Astrocyte (in vitro differentiated cells and primary cell): ENCODE measurements at regions not wholly inside any gene's neighbourhood (a gene's known extent, or its start where the extent isn't known, plus 50 kb on each side); places are given as distances from the start of the nearest gene placed in this dataset.
"Not testable (repeated sequence)": the region's sequence is repeated elsewhere in the genome, so short reads cannot be mapped to it uniquely, and the experiment has no call there.

ENCODE experiments used
- DNase-seq: peaks from one replicate; pipeline ENCODE4 v3.0.0-alpha.2; 2010; ENCODE audit warnings: low read depth
- FAIRE-seq: peaks from 2 replicates; lab custom pipeline; 2011; peaks lifted over from hg19 to GRCh38; lab: Jason Lieb, UNC
- H2AFZ ChIP-seq: 2 replicates; pipeline ENCODE4 v1.6.0; 2012; ENCODE audit warnings: low read depth, low read length, inconsistent platforms
- H3K27ac ChIP-seq: 2 replicates; pipeline ENCODE4 v1.5.1; 2011; ENCODE audit warnings: low read depth, low read length, inconsistent platforms
- H3K27me3 ChIP-seq: 2 replicates; pipeline ENCODE4 v1.6.0; 2011; ENCODE audit warnings: low read length, inconsistent platforms; ENCODE audit not compliant: insufficient read depth
- H3K36me3 ChIP-seq: 2 replicates; pipeline ENCODE4 v1.5.1; 2011; ENCODE audit warnings: low read length, inconsistent platforms; ENCODE audit not compliant: insufficient read depth
- H3K4me1 ChIP-seq: 2 replicates; pipeline ENCODE4 v1.5.1; 2011; ENCODE audit warnings: low read length, inconsistent platforms; ENCODE audit not compliant: insufficient read depth
- H3K4me2 ChIP-seq: 2 replicates; pipeline ENCODE4 v1.6.0; 2012; ENCODE audit warnings: low read length, inconsistent platforms
- H3K4me3 ChIP-seq: 2 replicates; pipeline ENCODE4 v1.5.1; 2011; ENCODE audit warnings: low read depth, mild to moderate bottlenecking, low read length, inconsistent platforms; ENCODE audit not compliant: insufficient read depth
- H3K79me2 ChIP-seq: 2 replicates; pipeline ENCODE4 v1.6.0; 2012; ENCODE audit warnings: mild to moderate bottlenecking, low read length, inconsistent platforms; ENCODE audit not compliant: insufficient read depth
- H3K9ac ChIP-seq: 2 replicates; pipeline ENCODE4 v1.6.0; 2012; ENCODE audit warnings: mild to moderate bottlenecking, low read length, inconsistent platforms
- H3K9me3 ChIP-seq: 2 replicates; pipeline ENCODE4 v1.5.1; 2012; ENCODE audit warnings: low read depth, mild to moderate bottlenecking, low read length, inconsistent platforms; ENCODE audit not compliant: insufficient read depth
- H4K20me1 ChIP-seq: 2 replicates; pipeline ENCODE4 v1.6.0; 2012; ENCODE audit warnings: low read length, inconsistent platforms; ENCODE audit not compliant: insufficient read depth
- H3K27ac Mint-ChIP-seq: one replicate; pipeline ENCODE4 v1.8.0; 2021; ENCODE audit warnings: mild to moderate bottlenecking, mixed read lengths; ENCODE audit not compliant: unreplicated experiment
- H3K27me3 Mint-ChIP-seq: one replicate; pipeline ENCODE4 v1.8.0; 2021; ENCODE audit warnings: low read depth, mixed read lengths; ENCODE audit not compliant: unreplicated experiment
- H3K36me3 Mint-ChIP-seq: one replicate; pipeline ENCODE4 v1.8.0; 2021; ENCODE audit warnings: low read depth, mixed read lengths; ENCODE audit not compliant: unreplicated experiment
- H3K4me1 Mint-ChIP-seq: one replicate; pipeline ENCODE4 v1.8.0; 2021; ENCODE audit warnings: low read depth, mixed read lengths; ENCODE audit not compliant: unreplicated experiment
- H3K4me3 Mint-ChIP-seq: one replicate; pipeline ENCODE4 v1.8.0; 2021; ENCODE audit warnings: mild to moderate bottlenecking, moderate library complexity, mixed read lengths; ENCODE audit not compliant: unreplicated experiment
- H3K9me3 Mint-ChIP-seq: one replicate; pipeline ENCODE4 v1.8.0; 2021; ENCODE audit warnings: mild to moderate bottlenecking, mixed read lengths; ENCODE audit not compliant: unreplicated experiment
- EZH2 ChIP-seq: IDR thresholded peaks from 2 replicates; pipeline ENCODE4 v1.6.1; 2012; ENCODE audit warnings: mild to moderate bottlenecking, low read length, inconsistent platforms; ENCODE audit not compliant: insufficient read depth
- TF ChIP-seq, protein P1 (sequence below): IDR thresholded peaks from 2 replicates; pipeline ENCODE4 v1.5.1; 2011; ENCODE audit warnings: low read depth, mild to moderate bottlenecking, inconsistent platforms, low read length, moderate library complexity; ENCODE audit not compliant: insufficient read depth

DNA sequence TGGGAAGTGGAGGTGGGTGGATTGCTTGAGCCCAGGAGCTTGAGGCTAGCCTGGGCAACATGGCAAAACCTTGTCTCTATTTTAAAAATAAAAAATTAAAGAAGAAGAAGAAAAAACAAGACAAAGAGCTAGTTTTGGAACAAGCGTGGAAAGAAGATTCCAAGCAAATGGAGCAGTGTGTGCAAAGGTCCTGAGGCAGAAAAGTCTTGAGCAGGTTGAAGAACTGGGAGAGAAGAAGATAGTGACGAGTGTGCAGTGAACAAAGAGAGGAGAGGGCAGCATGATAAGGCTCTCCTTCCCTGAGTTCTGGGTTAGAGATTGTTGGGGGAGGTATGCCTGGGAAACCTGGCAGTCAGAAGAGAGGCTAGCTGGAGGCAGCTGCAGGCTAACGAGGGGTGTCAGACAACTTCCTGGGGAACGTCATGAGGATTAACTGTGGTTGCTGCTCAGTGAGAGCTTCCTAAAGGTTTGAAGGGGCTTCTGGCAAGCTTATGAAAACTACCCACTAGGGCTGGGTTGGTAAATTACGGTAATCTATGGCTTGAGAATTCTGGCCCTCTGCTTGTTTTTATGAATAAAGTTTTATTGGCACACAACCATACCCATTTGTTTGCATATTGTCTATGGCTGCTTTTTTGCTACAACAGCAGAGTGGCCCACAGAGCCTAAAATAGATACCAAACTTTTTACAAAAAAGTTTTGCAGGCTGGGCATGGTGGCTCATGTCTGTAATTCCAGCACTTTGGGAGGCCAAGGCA is 128.9 kb downstream of the ZFP64 start:
- Mint-ChIP-seq H3K27ac (no peak overlapping the region), H3K27me3 (no peaks in the 10 kb centered on the region), H3K9me3 (no peaks in the 10 kb centered on the region), H3K4me3 (no peak overlapping the region), H3K4me1 (no peaks in the 10 kb centered on the region), H3K36me3 (no peaks in the 10 kb centered on the region)
- no peak overlapping the region for H2AFZ ChIP-seq
- H4K20me1 ChIP-seq: no peaks in the 10 kb centered on the region
- no peaks in the 10 kb centered on the region for H3K9me3 ChIP-seq
- H3K4me3 ChIP-seq: no peak overlapping the region
- H3K27me3 ChIP-seq: no peaks in the 10 kb centered on the region
- TF ChIP-seq, protein P1, sequence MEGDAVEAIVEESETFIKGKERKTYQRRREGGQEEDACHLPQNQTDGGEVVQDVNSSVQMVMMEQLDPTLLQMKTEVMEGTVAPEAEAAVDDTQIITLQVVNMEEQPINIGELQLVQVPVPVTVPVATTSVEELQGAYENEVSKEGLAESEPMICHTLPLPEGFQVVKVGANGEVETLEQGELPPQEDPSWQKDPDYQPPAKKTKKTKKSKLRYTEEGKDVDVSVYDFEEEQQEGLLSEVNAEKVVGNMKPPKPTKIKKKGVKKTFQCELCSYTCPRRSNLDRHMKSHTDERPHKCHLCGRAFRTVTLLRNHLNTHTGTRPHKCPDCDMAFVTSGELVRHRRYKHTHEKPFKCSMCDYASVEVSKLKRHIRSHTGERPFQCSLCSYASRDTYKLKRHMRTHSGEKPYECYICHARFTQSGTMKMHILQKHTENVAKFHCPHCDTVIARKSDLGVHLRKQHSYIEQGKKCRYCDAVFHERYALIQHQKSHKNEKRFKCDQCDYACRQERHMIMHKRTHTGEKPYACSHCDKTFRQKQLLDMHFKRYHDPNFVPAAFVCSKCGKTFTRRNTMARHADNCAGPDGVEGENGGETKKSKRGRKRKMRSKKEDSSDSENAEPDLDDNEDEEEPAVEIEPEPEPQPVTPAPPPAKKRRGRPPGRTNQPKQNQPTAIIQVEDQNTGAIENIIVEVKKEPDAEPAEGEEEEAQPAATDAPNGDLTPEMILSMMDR: no peak
- TF ChIP-seq EZH2: no peak
- FAIRE-seq: no peak
- no peak overlapping the region for H3K27ac ChIP-seq
- no peaks in the 10 kb centered on the region for H3K4me1 ChIP-seq
- H3K79me2 ChIP-seq: no peaks in the 10 kb centered on the region
- no peak overlapping the region for H3K4me2 ChIP-seq
- H3K9ac ChIP-seq: no peak overlapping the region
- H3K36me3 ChIP-seq: no peaks in the 10 kb centered on the region
- no peak for DNase-seq

DNA sequence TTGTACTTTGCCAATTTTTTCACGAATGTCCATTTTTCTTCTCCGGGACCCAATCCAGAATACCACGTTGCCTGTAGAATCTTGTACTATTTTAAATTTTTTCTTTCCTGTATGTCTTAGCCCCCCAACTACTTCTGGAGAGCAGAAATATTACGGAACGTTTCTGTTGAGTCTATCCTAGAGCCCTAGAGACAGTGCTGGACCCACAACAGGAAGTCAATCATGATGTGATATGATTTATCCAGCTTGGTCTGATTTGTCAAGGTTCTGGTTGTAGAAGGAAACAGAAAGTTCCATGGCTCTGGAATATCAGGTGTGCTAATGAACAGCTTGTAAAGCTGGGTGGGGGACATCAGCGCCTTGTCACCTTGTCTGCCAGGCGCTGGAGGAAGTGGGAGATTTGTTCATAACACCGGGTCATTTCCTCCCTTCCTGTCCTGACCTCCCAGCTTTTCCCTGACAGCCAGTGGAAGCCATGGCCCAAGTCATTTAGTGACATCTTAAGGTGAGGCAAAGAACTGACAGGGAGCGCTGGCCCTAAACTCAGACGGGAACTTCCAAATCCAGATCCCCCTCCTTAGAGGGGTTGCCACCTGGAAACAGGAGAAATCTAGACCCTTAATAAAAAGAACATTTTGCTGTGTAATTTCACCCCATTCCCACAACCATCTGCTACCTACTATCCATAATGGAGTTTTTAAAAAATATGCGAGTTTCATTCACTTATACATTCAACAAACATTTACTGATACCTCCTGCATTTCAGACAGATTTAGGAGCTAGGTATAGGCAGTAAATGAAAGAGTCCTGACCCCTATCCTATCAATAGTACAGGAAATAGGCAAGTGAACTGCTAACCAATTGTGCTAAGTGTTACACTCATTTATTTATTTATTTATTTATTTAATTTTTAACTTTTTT is 130.5 kb downstream of the ZFP64 start:
- peaks cover 4% of the 10 kb centered on the region for H3K4me1 ChIP-seq
- H3K4me3 ChIP-seq: no peak overlapping the region
- peaks cover 8% of the 10 kb centered on the region for H3K9me3 Mint-ChIP-seq
- no peak overlapping the region for H3K27ac Mint-ChIP-seq
- H3K27me3 ChIP-seq: no peaks in the 10 kb centered on the region
- peaks cover 4% of the 10 kb centered on the region for H3K4me1 Mint-ChIP-seq
- no peak overlapping the region for H3K4me2 ChIP-seq
- FAIRE-seq (no peak), DNase-seq (no peak)
- TF ChIP-seq, protein P1: no peak
- TF ChIP-seq EZH2: no peak
- H3K36me3 Mint-ChIP-seq: peaks cover 6% of the 10 kb centered on the region
- no peaks in the 10 kb centered on the region for H3K79me2 ChIP-seq
- no peak overlapping the region for H3K9ac ChIP-seq
- H3K36me3 ChIP-seq: no peaks in the 10 kb centered on the region
- no peak overlapping the region for H2AFZ ChIP-seq
- H3K27ac ChIP-seq: no peak overlapping the region
- H3K4me3 Mint-ChIP-seq: no peak overlapping the region
- no peaks in the 10 kb centered on the region for H3K27me3 Mint-ChIP-seq
- H3K9me3 ChIP-seq: peaks cover 3% of the 10 kb centered on the region
- H4K20me1 ChIP-seq: no peaks in the 10 kb centered on the region

DNA sequence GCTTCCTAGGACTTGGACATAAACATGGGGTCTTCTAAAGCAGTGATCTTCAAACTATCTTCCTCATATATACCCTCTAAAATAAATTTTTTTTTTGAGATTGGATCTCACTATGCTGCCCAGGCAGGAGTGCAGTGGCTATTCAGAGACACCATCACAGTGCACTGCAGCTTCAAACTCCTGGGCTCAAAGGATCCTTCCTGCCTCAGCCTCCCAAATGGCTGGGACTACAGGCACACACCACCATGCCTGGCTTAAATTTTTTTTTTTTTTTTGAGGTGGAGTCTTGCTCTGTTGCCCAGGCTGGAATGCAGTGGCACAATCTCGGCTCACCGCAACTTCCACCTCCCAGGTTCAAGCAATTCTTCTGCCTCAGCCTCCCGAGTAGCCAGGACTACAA is 134.4 kb downstream of the ZFP64 start:
- not testable (repeated sequence) for H3K4me2 ChIP-seq, H3K9me3 Mint-ChIP-seq, H3K9ac ChIP-seq, H2AFZ ChIP-seq, H3K27ac ChIP-seq, H3K27ac Mint-ChIP-seq, H3K79me2 ChIP-seq, FAIRE-seq, H3K27me3 ChIP-seq, DNase-seq, H3K4me3 Mint-ChIP-seq, H3K4me1 Mint-ChIP-seq, H3K27me3 Mint-ChIP-seq, H3K9me3 ChIP-seq, H3K4me1 ChIP-seq, H3K36me3 ChIP-seq, H3K4me3 ChIP-seq, H3K36me3 Mint-ChIP-seq, H4K20me1 ChIP-seq
